IMR-90 (cell line): ENCODE measurements at regions not wholly inside any gene's neighbourhood (a gene's known extent, or its start where the extent isn't known, plus 50 kb on each side); places are given as distances from the start of the nearest gene placed in this dataset.

Source experiments
- ATAC-seq: fragments of 200-7000 bp; cut with Tn5 transposase; 2 replicates; pipeline ENCODE4 v1.9.1; 2020; ENCODE audit warnings: low read depth, mild to moderate bottlenecking, moderate library complexity
- BruUV-seq: library from RNA; stranded (reverse); fragments of 400-500 nt; replicated peaks from 2 replicates; lab custom pipeline; 2021; lab: Mats Ljungman, UMichigan
- CTCF ChIA-PET: fragments of 300-600 bp; formaldehyde crosslinking; extraction: SDS; loops from one replicate; lab custom pipeline; 2021; ENCODE audit warnings: antibody characterized with exemption; lab: Yijun Ruan, JAX
- POLR2A ChIA-PET: fragments of 300-600 bp; sonication (Branson Sonifier 250); formaldehyde crosslinking; loops from one replicate; lab custom pipeline; 2022; ENCODE audit warnings: antibody characterized with exemption; ENCODE audit not compliant: unreplicated experiment; lab: Charles Lee
- DNase-seq: peaks from one replicate; pipeline ENCODE4 v3.0.0; 2013
- H2AFZ ChIP-seq: replicated peaks from 2 replicates; pipeline ENCODE3; 2013; ENCODE audit warnings: low read length, mild to moderate bottlenecking; ENCODE audit not compliant: poor library complexity
- H2AK5ac ChIP-seq: 2 replicates; pipeline ENCODE4 v1.6.1; 2013; ENCODE audit warnings: low read depth, low read length, inconsistent platforms
- H2AK9ac ChIP-seq: replicated peaks from 2 replicates; pipeline ENCODE3; 2013; ENCODE audit warnings: mild to moderate bottlenecking, low read depth, low read length, moderate library complexity; ENCODE audit not compliant: poor library complexity
- H2BK120ac ChIP-seq: 2 replicates; pipeline ENCODE4 v1.6.1; 2013; ENCODE audit warnings: low read depth, low read length, inconsistent platforms
- H2BK15ac ChIP-seq: 3 replicates; pipeline ENCODE4 v1.6.1; 2013; ENCODE audit warnings: low read depth, low read length, inconsistent platforms
- H2BK20ac ChIP-seq: 2 replicates; pipeline ENCODE4 v1.6.1; 2013; ENCODE audit warnings: low read depth, mild to moderate bottlenecking, inconsistent platforms, low read length, moderate library complexity
- H2BK5ac ChIP-seq: 2 replicates; pipeline ENCODE4 v1.6.1; 2013; ENCODE audit warnings: mild to moderate bottlenecking, low read depth, low read length, inconsistent platforms; ENCODE audit not compliant: poor library complexity, severe bottlenecking
- H3K14ac ChIP-seq: replicated peaks from 2 replicates; pipeline ENCODE4 v1.6.1; 2013; ENCODE audit warnings: low read depth, low read length, inconsistent platforms
- H3K18ac ChIP-seq: 2 replicates; pipeline ENCODE4 v1.6.1; 2013; ENCODE audit warnings: low read depth, low read length, control low read depth
- H3K23ac ChIP-seq: 2 replicates; pipeline ENCODE4 v1.6.1; 2013; ENCODE audit warnings: low read depth, low read length, inconsistent platforms
- H3K27ac ChIP-seq: 2 replicates; pipeline ENCODE4 v1.5.1; 2013; ENCODE audit warnings: mild to moderate bottlenecking, control low read depth, low read length; ENCODE audit not compliant: insufficient read depth
- H3K27me3 ChIP-seq: 2 replicates; pipeline ENCODE4 v1.6.1; 2013; ENCODE audit warnings: low read length; ENCODE audit not compliant: control insufficient read depth, insufficient read depth
- H3K36me3 ChIP-seq: 2 replicates; pipeline ENCODE4 v1.6.1; 2013; ENCODE audit warnings: low read length, mixed read lengths; ENCODE audit not compliant: control insufficient read depth, insufficient read depth
- H3K4ac ChIP-seq: 2 replicates; pipeline ENCODE4 v1.6.1; 2013; ENCODE audit warnings: low read depth, low read length, inconsistent platforms
- H3K4me1 ChIP-seq: 2 replicates; pipeline ENCODE4 v1.6.1; 2013; ENCODE audit warnings: low read length, mixed read lengths; ENCODE audit not compliant: control insufficient read depth, insufficient read depth
- H3K4me2 ChIP-seq: 2 replicates; pipeline ENCODE4 v1.6.1; 2013; ENCODE audit warnings: low read depth, mild to moderate bottlenecking, control low read depth, low read length, moderate library complexity
- H3K4me3 ChIP-seq: 2 replicates; pipeline ENCODE4 v1.5.1; 2013; ENCODE audit warnings: low read depth, mild to moderate bottlenecking, control low read depth, low read length, moderate library complexity; ENCODE audit not compliant: insufficient read depth
- H3K56ac ChIP-seq: 2 replicates; pipeline ENCODE4 v1.6.1; 2013; ENCODE audit warnings: low read length, inconsistent platforms; ENCODE audit not compliant: insufficient read depth; ENCODE audit errors: extremely low read depth
- H3K79me1 ChIP-seq, 2 experiments: 2 replicates each; pipeline ENCODE4 v1.6.1; 2013; ENCODE audit warnings: low read length in 2 of 2, inconsistent platforms in 1 of 2, low read depth in 1 of 2
- H3K9ac ChIP-seq: 2 replicates; pipeline ENCODE4 v1.6.1; 2013; ENCODE audit warnings: low read depth, low read length, control low read depth
- H3K9me1 ChIP-seq: 2 replicates; pipeline ENCODE4 v1.6.1; 2013; ENCODE audit warnings: low read length, inconsistent platforms; ENCODE audit not compliant: insufficient read depth
- H3K9me3 ChIP-seq: 2 replicates; pipeline ENCODE4 v1.6.1; 2013; ENCODE audit warnings: low read length; ENCODE audit not compliant: control insufficient read depth, insufficient read depth
- H4K20me1 ChIP-seq: 2 replicates; pipeline ENCODE4 v1.6.1; 2013; ENCODE audit warnings: low read length, inconsistent platforms; ENCODE audit not compliant: insufficient read depth
- H4K5ac ChIP-seq: 2 replicates; pipeline ENCODE4 v1.6.1; 2013; ENCODE audit warnings: mild to moderate bottlenecking, low read depth, low read length, control low read depth
- H4K8ac ChIP-seq, 2 experiments: 2 replicates each; pipeline ENCODE4 v1.6.1; 2013; ENCODE audit warnings: low read depth in 2 of 2, low read length in 2 of 2, control low read depth in 1 of 2, inconsistent platforms in 1 of 2
- H4K91ac ChIP-seq: 2 replicates; pipeline ENCODE4 v1.6.1; 2013; ENCODE audit warnings: low read depth, low read length, inconsistent platforms; ENCODE audit not compliant: insufficient read depth
- CHD1 ChIP-seq: IDR thresholded peaks from 2 replicates; pipeline ENCODE4 v1.6.1; 2012; ENCODE audit warnings: low read depth, low read length, improper control_type of control experiment
- POLR2A ChIP-seq: IDR thresholded peaks from 2 replicates; pipeline ENCODE4 v1.6.1; 2012; ENCODE audit warnings: mild to moderate bottlenecking, low read depth, low read length
- RAD21 ChIP-seq: IDR thresholded peaks from 2 replicates; pipeline ENCODE4 v1.6.1; 2012; ENCODE audit warnings: low read length, improper control_type of control experiment
- RFX5 ChIP-seq: IDR thresholded peaks from 2 replicates; pipeline ENCODE4 v1.8.0; 2012; ENCODE audit warnings: low read depth, mild to moderate bottlenecking, low read length, moderate library complexity
- SMC3 ChIP-seq: fragments of 150-350 bp; IDR thresholded peaks from 2 replicates; pipeline ENCODE4 v1.6.1; 2016; ENCODE audit warnings: low read depth, mild to moderate bottlenecking, antibody characterized with exemption, low read length, moderate library complexity
- WGBS, 2 experiments: methylation state at CpG; one replicate each; pipeline versions ENCODE4 v1.1.5 to v1.1.7; 2013; ENCODE audit warnings: missing lambda C conversion rate in 2 of 2; ENCODE audit not compliant: insufficient read length in 1 of 2; ENCODE audit errors: extremely low coverage in 2 of 2; 5-methylcytosine and 5-hydroxymethylcytosine counted together
- dilution Hi-C: fragments of 300-500 bp; cut with HindIII; formaldehyde crosslinking; loops from one replicate; pipeline ENCODE4 v1.14.3; 2018; ENCODE audit warnings: low sequenced_read_pairs; ENCODE audit not compliant: unreplicated experiment
- in situ Hi-C: fragments of 300-500 bp; cut with MboI; formaldehyde crosslinking; loops from 3 replicates; pipeline ENCODE4 v1.14.3; 2019; ENCODE audit warnings: low sequenced_read_pairs, inconsistent platforms, mixed read lengths
- intact Hi-C: fragments of 100-400 bp; cut with micrococcal nuclease; formaldehyde crosslinking; loops from 2 replicates; pipeline ENCODE4 v1.10.0; 2022
- TF ChIP-seq, protein P1 (sequence below): conservative IDR thresholded peaks from 2 replicates; pipeline ENCODE4 v1.5.1; 2012; ENCODE audit warnings: mild to moderate bottlenecking, low read depth, low read length, improper control_type of control experiment

DNA sequence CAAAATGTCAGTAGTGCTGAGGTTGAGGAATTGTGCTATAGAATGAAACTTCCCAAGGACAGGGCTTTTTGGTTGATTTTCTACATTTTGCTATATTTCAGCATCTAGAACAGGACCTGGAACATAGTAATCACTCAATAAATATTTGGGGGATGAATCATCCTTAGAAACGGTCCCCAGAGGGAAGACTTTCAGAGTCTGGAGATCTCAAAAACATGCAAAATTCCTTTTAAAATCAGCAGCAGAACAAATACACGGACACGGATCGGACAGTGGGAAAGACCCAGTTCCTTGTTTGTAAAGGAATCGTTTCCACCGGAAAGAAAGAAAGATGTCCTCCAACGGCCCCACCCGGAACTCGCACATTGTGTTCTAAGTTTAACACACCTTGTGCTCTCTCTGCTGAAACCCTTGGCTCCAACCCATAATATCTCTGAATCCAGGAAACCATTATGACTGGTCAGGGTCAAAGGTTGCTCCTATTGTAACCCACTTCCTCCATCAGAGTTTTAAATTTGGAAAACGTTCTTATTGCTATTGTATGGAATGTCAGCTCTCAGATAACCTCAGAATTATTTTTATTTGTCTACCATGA is 617.2 kb downstream of the MED13L start:
- no peak for ATAC-seq
- ChIA-PET POLR2A (interaction anchor here (0.6 kb wide), 1 partner anchor 310 kb away, joined by 3 read pairs; no protein-coding TSS in a partner anchor), CTCF (no interaction called here)

More for the DNA sequence above, 617.2 kb downstream of the MED13L start:
- no peak overlapping the region for H2AK9ac ChIP-seq
- no peak overlapping the region for H3K14ac ChIP-seq
- no peak for DNase-seq
- TF ChIP-seq POLR2A, result no peak
- TF ChIP-seq, protein P1, sequence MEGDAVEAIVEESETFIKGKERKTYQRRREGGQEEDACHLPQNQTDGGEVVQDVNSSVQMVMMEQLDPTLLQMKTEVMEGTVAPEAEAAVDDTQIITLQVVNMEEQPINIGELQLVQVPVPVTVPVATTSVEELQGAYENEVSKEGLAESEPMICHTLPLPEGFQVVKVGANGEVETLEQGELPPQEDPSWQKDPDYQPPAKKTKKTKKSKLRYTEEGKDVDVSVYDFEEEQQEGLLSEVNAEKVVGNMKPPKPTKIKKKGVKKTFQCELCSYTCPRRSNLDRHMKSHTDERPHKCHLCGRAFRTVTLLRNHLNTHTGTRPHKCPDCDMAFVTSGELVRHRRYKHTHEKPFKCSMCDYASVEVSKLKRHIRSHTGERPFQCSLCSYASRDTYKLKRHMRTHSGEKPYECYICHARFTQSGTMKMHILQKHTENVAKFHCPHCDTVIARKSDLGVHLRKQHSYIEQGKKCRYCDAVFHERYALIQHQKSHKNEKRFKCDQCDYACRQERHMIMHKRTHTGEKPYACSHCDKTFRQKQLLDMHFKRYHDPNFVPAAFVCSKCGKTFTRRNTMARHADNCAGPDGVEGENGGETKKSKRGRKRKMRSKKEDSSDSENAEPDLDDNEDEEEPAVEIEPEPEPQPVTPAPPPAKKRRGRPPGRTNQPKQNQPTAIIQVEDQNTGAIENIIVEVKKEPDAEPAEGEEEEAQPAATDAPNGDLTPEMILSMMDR, result no peak
- TF ChIP-seq SMC3, result no peak
- no peak for TF ChIP-seq RAD21
- TF ChIP-seq CHD1, result no peak
- TF ChIP-seq RFX5, result no peak
- in situ Hi-C loops, result no loop called here
- WGBS, 2 experiments, result no CpG with 5 or more reads among the region's 10 CpGs
- H3K23ac ChIP-seq, result no peak overlapping the region
- no peaks in the 10 kb centered on the region for H3K36me3 ChIP-seq
- H2BK20ac ChIP-seq, result no peak overlapping the region
- dilution Hi-C loops, result no loop called here
- no peak overlapping the region for H3K27ac ChIP-seq
- H3K4ac ChIP-seq, result no peak overlapping the region
- no peak overlapping the region for H2BK5ac ChIP-seq
- no TSS peak for BruUV-seq
- H4K8ac ChIP-seq, result no peak overlapping the region
- no peak overlapping the region for H3K4me3 ChIP-seq
- H4K20me1 ChIP-seq, result no peaks in the 10 kb centered on the region
- H3K9me1 ChIP-seq, result no peaks in the 10 kb centered on the region
- H3K79me1 ChIP-seq, result no peaks in the 10 kb centered on the region
- no peak overlapping the region for H3K4me2 ChIP-seq
- intact Hi-C loops, result no loop called here
- no peak overlapping the region for H2BK120ac ChIP-seq
- H2AK5ac ChIP-seq, result no peak overlapping the region
- no peak overlapping the region for H4K5ac ChIP-seq
- no peak overlapping the region for H4K91ac ChIP-seq
- H2AFZ ChIP-seq, result no peak overlapping the region
- no peak overlapping the region for H3K18ac ChIP-seq
- H3K9ac ChIP-seq, result no peak overlapping the region
- no peak overlapping the region for H2BK15ac ChIP-seq
- no peak overlapping the region for H3K56ac ChIP-seq
- H3K4me1 ChIP-seq, result no peaks in the 10 kb centered on the region
- no peaks in the 10 kb centered on the region for H3K27me3 ChIP-seq
- H3K9me3 ChIP-seq, result no peaks in the 10 kb centered on the region
